T-helper 2 cell treated with Interferon-gamma antibody and Interleukin-4, amounts not matched to agents 5 μg/mL and 100 μg/mL, for 36 hours (primary cell): ENCODE measurements at regions not wholly inside any gene's neighbourhood (a gene's known extent, or its start where the extent isn't known, plus 50 kb on each side); places are given as distances from the start of the nearest gene placed in this dataset.

Source experiments
- DNase-seq: peaks from one replicate; pipeline ENCODE4 v3.0.0; 2021; ENCODE audit warnings: low spot score
- H3K27ac Mint-ChIP-seq: one replicate; pipeline ENCODE4 v1.8.0; 2021; ENCODE audit warnings: mild to moderate bottlenecking, mixed read lengths
- H3K27me3 Mint-ChIP-seq: one replicate; pipeline ENCODE4 v1.8.0; 2021; ENCODE audit warnings: low read depth, mixed read lengths
- H3K36me3 Mint-ChIP-seq: one replicate; pipeline ENCODE4 v1.8.0; 2021; ENCODE audit warnings: low read depth, mixed read lengths
- H3K4me1 Mint-ChIP-seq: one replicate; pipeline ENCODE4 v1.8.0; 2021; ENCODE audit warnings: low read depth, mixed read lengths
- H3K4me3 Mint-ChIP-seq: one replicate; pipeline ENCODE4 v1.8.0; 2022; ENCODE audit warnings: mild to moderate bottlenecking, moderate library complexity, mixed read lengths
- H3K9me3 Mint-ChIP-seq: one replicate; pipeline ENCODE4 v1.8.0; 2021; ENCODE audit warnings: mixed read lengths

GRCh38 chr19:31500946-31501345 lies 151.7 kb upstream of the TSHZ3 start:
- Mint-ChIP-seq H3K36me3 (no peaks in the 10 kb centered on the region), H3K9me3 (no peaks in the 10 kb centered on the region), H3K4me1 (no peaks in the 10 kb centered on the region), H3K4me3 (no peak overlapping the region), H3K27ac (no peak overlapping the region), H3K27me3 (no peaks in the 10 kb centered on the region)
- no peak for DNase-seq

- Mint-ChIP-seq H3K9me3 (no peaks in the 10 kb centered on the region), H3K27ac (no peak overlapping the region), H3K4me3 (no peak overlapping the region), H3K36me3 (no peaks in the 10 kb centered on the region), H3K4me1 (no peaks in the 10 kb centered on the region), H3K27me3 (no peaks in the 10 kb centered on the region)
- DNase-seq, result no peak
Measured at GRCh38 chr19:31501427-31502195, 152.4 kb upstream of the TSHZ3 start.

GRCh38 chr19:31502536-31503170 lies 153.4 kb upstream of the TSHZ3 start:
- H3K36me3 Mint-ChIP-seq, result no peaks in the 10 kb centered on the region

GRCh38 chr19:31503211-31503610 lies 154.0 kb upstream of the TSHZ3 start:
- Mint-ChIP-seq H3K27ac (no peak overlapping the region), H3K36me3 (no peaks in the 10 kb centered on the region), H3K4me1 (no peaks in the 10 kb centered on the region), H3K9me3 (no peaks in the 10 kb centered on the region), H3K4me3 (no peak overlapping the region), H3K27me3 (no peaks in the 10 kb centered on the region)
- no peak for DNase-seq

More at GRCh38 chr19:31502536-31503170, 153.4 kb upstream of the TSHZ3 start:
- Mint-ChIP-seq H3K27me3 (no peaks in the 10 kb centered on the region), H3K4me1 (no peaks in the 10 kb centered on the region), H3K9me3 (no peaks in the 10 kb centered on the region), H3K27ac (no peak overlapping the region), H3K4me3 (no peak overlapping the region)
- DNase-seq, result no peak

GRCh38 chr19:31504221-31504620 lies 155.0 kb upstream of the TSHZ3 start:
- DNase-seq, result no peak
- H3K4me3 Mint-ChIP-seq, result no peak overlapping the region
- no peak overlapping the region for H3K27ac Mint-ChIP-seq
- H3K36me3 Mint-ChIP-seq, result no peaks in the 10 kb centered on the region
- H3K9me3 Mint-ChIP-seq, result no peaks in the 10 kb centered on the region
- H3K4me1 Mint-ChIP-seq, result no peaks in the 10 kb centered on the region
- H3K27me3 Mint-ChIP-seq, result no peaks in the 10 kb centered on the region

- Mint-ChIP-seq H3K36me3 (no peaks in the 10 kb centered on the region), H3K4me1 (no peaks in the 10 kb centered on the region), H3K27ac (no peak overlapping the region), H3K9me3 (no peaks in the 10 kb centered on the region), H3K27me3 (no peaks in the 10 kb centered on the region), H3K4me3 (no peak overlapping the region)
- DNase-seq, result no peak
Measured at GRCh38 chr19:31505596-31505910, 156.3 kb upstream of the TSHZ3 start.

GRCh38 chr19:31506102-31506501 lies 156.9 kb upstream of the TSHZ3 start:
- H3K4me1 Mint-ChIP-seq, result no peaks in the 10 kb centered on the region
- DNase-seq, result no peak
- no peaks in the 10 kb centered on the region for H3K36me3 Mint-ChIP-seq
- no peaks in the 10 kb centered on the region for H3K27me3 Mint-ChIP-seq
- H3K27ac Mint-ChIP-seq, result no peak overlapping the region
- no peak overlapping the region for H3K4me3 Mint-ChIP-seq
- H3K9me3 Mint-ChIP-seq, result no peaks in the 10 kb centered on the region

- DNase-seq, result no peak
- Mint-ChIP-seq H3K4me1 (no peaks in the 10 kb centered on the region), H3K27me3 (no peaks in the 10 kb centered on the region), H3K9me3 (no peaks in the 10 kb centered on the region), H3K4me3 (no peak overlapping the region), H3K27ac (no peak overlapping the region), H3K36me3 (no peaks in the 10 kb centered on the region)
Measured at GRCh38 chr19:31510635-31511034, 161.4 kb upstream of the TSHZ3 start.

- H3K27me3 Mint-ChIP-seq, result no peaks in the 10 kb centered on the region
- H3K36me3 Mint-ChIP-seq, result no peaks in the 10 kb centered on the region
- no peaks in the 10 kb centered on the region for H3K9me3 Mint-ChIP-seq
- H3K27ac Mint-ChIP-seq, result no peak overlapping the region
- no peak overlapping the region for H3K4me3 Mint-ChIP-seq
- no peak for DNase-seq
- H3K4me1 Mint-ChIP-seq, result no peaks in the 10 kb centered on the region
Measured at GRCh38 chr19:31511098-31511497, 161.9 kb upstream of the TSHZ3 start.

- Mint-ChIP-seq H3K4me1 (no peaks in the 10 kb centered on the region), H3K27me3 (no peaks in the 10 kb centered on the region), H3K27ac (no peak overlapping the region), H3K9me3 (no peaks in the 10 kb centered on the region), H3K36me3 (no peaks in the 10 kb centered on the region), H3K4me3 (no peak overlapping the region)
- no peak for DNase-seq
Measured at GRCh38 chr19:31511696-31512095, 162.5 kb upstream of the TSHZ3 start.

- no peak overlapping the region for H3K4me3 Mint-ChIP-seq
- H3K27ac Mint-ChIP-seq, result no peak overlapping the region
- no peaks in the 10 kb centered on the region for H3K4me1 Mint-ChIP-seq
- H3K36me3 Mint-ChIP-seq, result no peaks in the 10 kb centered on the region
- no peaks in the 10 kb centered on the region for H3K27me3 Mint-ChIP-seq
- H3K9me3 Mint-ChIP-seq, result no peaks in the 10 kb centered on the region
- no peak for DNase-seq
Measured at GRCh38 chr19:31512181-31512970, 163.1 kb upstream of the TSHZ3 start.

- Mint-ChIP-seq H3K4me3 (no peak overlapping the region), H3K27ac (no peak overlapping the region), H3K27me3 (no peaks in the 10 kb centered on the region), H3K9me3 (no peaks in the 10 kb centered on the region), H3K4me1 (no peaks in the 10 kb centered on the region), H3K36me3 (no peaks in the 10 kb centered on the region)
- no peak for DNase-seq
Measured at GRCh38 chr19:31513841-31514240, 164.6 kb upstream of the TSHZ3 start.

GRCh38 chr19:31515931-31516330 lies 166.7 kb upstream of the TSHZ3 start:
- no peaks in the 10 kb centered on the region for H3K27me3 Mint-ChIP-seq

GRCh38 chr19:31516756-31517155 lies 167.5 kb upstream of the TSHZ3 start:
- H3K27me3 Mint-ChIP-seq, result no peaks in the 10 kb centered on the region
- no peaks in the 10 kb centered on the region for H3K36me3 Mint-ChIP-seq

More at GRCh38 chr19:31515931-31516330, 166.7 kb upstream of the TSHZ3 start:
- Mint-ChIP-seq H3K4me3 (no peak overlapping the region), H3K9me3 (peaks cover 4% of the 10 kb centered on the region), H3K4me1 (no peaks in the 10 kb centered on the region), H3K36me3 (no peaks in the 10 kb centered on the region), H3K27ac (no peak overlapping the region)
- DNase-seq, result no peak

More at GRCh38 chr19:31516756-31517155, 167.5 kb upstream of the TSHZ3 start:
- Mint-ChIP-seq H3K4me1 (no peaks in the 10 kb centered on the region), H3K9me3 (peaks cover 6% of the 10 kb centered on the region), H3K4me3 (no peak overlapping the region), H3K27ac (no peak overlapping the region)
- no peak for DNase-seq
